ENCODE measurements at regions not wholly inside any gene's neighbourhood (a gene's known extent, or its start where the extent isn't known, plus 50 kb on each side); places are given as distances from the start of the nearest gene placed in this dataset.

DNA sequence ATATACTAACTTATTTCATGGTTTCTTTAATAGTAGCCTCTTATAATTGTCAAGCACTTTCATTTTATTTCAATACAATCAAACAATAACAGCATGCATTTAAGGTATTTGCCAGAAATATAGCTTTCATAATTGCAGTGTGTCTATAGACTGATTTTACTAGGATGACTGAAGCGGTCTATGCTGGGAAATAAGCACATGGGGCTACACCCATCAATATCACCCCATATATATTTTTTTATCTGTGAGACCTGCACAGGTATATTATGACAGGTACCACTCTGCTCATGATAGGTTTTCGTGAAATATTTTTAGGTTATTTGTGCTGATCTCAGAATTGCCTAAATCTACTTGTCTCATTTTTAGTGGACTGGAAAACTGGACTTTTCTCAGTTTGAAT, 229.1 kb upstream of the PITX2 start:
- Mint-ChIP-seq H3K36me3 (ENCODE audit: low read depth) (no peaks in the 10 kb centered on the region), H3K4me3 (no peak overlapping the region), H3K27me3 (ENCODE audit: insufficient read depth) (peaks cover 12% of the 10 kb centered on the region), H3K9me3 (no peaks in the 10 kb centered on the region), H3K27ac (no peak overlapping the region), H3K4me1 (no peaks in the 10 kb centered on the region)
- H3K36me3 ChIP-seq (ENCODE audit: control insufficient read depth, insufficient read depth, low read length) = no peaks in the 10 kb centered on the region
- no peak overlapping the region for H3K27ac ChIP-seq (ENCODE audit: low read depth, low read length)
- WGBS, 2 experiments (ENCODE audit: insufficient coverage in 1 of 2, insufficient read length in 1 of 2) = 100% methylated on average over 1 to 2 of the region's 2 CpGs
- no peaks in the 10 kb centered on the region for H3K27me3 ChIP-seq (ENCODE audit: control insufficient read depth, insufficient read depth, low read length, poor library complexity, severe bottlenecking)
- no peak for DNase-seq
- H3K4me1 ChIP-seq (ENCODE audit: control insufficient read depth, insufficient read depth, low read length) = no peaks in the 10 kb centered on the region
- H3K9me3 ChIP-seq (ENCODE audit: control insufficient read depth, low read length) = no peaks in the 10 kb centered on the region
- TF ChIP-seq, protein P1, sequence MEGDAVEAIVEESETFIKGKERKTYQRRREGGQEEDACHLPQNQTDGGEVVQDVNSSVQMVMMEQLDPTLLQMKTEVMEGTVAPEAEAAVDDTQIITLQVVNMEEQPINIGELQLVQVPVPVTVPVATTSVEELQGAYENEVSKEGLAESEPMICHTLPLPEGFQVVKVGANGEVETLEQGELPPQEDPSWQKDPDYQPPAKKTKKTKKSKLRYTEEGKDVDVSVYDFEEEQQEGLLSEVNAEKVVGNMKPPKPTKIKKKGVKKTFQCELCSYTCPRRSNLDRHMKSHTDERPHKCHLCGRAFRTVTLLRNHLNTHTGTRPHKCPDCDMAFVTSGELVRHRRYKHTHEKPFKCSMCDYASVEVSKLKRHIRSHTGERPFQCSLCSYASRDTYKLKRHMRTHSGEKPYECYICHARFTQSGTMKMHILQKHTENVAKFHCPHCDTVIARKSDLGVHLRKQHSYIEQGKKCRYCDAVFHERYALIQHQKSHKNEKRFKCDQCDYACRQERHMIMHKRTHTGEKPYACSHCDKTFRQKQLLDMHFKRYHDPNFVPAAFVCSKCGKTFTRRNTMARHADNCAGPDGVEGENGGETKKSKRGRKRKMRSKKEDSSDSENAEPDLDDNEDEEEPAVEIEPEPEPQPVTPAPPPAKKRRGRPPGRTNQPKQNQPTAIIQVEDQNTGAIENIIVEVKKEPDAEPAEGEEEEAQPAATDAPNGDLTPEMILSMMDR (conservative IDR thresholded peaks at IDR 0.05) = no peak
- no peak overlapping the region for H3K9ac ChIP-seq (ENCODE audit: extremely low read depth, low read length, poor library complexity, severe bottlenecking)
- H3K4me3 ChIP-seq (ENCODE audit: low read length) = no peak overlapping the region

DNA sequence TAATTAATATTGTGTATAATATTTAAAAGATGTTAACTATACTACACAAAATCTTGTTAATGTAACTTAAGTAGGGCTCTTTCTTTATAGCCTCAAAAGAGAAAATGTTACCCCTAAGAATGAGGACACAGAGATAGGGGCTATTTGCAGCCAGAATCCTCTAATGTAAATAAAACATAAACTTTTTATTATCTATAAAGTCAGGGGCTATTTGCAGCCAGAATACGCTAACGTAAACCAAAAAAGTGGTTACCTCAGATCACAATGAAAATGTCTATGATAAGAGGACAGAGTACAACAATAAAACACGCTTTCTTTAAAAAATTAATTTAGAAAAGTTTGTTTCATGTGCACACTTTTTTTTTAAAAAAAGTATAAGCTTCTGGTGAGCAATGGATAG, 229.9 kb upstream of the PITX2 start:
- no peaks in the 10 kb centered on the region for H3K9me3 ChIP-seq (ENCODE audit: control insufficient read depth, low read length)
- Mint-ChIP-seq H3K4me1 (no peaks in the 10 kb centered on the region), H3K27ac (no peak overlapping the region), H3K4me3 (no peak overlapping the region), H3K27me3 (ENCODE audit: insufficient read depth) (peaks cover 12% of the 10 kb centered on the region), H3K36me3 (ENCODE audit: low read depth) (no peaks in the 10 kb centered on the region), H3K9me3 (no peaks in the 10 kb centered on the region)
- no peak overlapping the region for H3K27ac ChIP-seq (ENCODE audit: low read depth, low read length)
- no peak overlapping the region for H3K4me3 ChIP-seq (ENCODE audit: low read length)
- DNase-seq = no peak
- TF ChIP-seq, protein P1 (conservative IDR thresholded peaks at IDR 0.05) = no peak
- no peak overlapping the region for H3K9ac ChIP-seq (ENCODE audit: extremely low read depth, low read length, poor library complexity, severe bottlenecking)
- no peaks in the 10 kb centered on the region for H3K36me3 ChIP-seq (ENCODE audit: control insufficient read depth, insufficient read depth, low read length)
- WGBS, 2 experiments (ENCODE audit: insufficient coverage in 1 of 2, insufficient read length in 1 of 2) = 100% methylated on average over 1 to 3 of the region's 3 CpGs
- no peaks in the 10 kb centered on the region for H3K27me3 ChIP-seq (ENCODE audit: control insufficient read depth, insufficient read depth, low read length, poor library complexity, severe bottlenecking)
- H3K4me1 ChIP-seq (ENCODE audit: control insufficient read depth, insufficient read depth, low read length) = no peaks in the 10 kb centered on the region

DNA sequence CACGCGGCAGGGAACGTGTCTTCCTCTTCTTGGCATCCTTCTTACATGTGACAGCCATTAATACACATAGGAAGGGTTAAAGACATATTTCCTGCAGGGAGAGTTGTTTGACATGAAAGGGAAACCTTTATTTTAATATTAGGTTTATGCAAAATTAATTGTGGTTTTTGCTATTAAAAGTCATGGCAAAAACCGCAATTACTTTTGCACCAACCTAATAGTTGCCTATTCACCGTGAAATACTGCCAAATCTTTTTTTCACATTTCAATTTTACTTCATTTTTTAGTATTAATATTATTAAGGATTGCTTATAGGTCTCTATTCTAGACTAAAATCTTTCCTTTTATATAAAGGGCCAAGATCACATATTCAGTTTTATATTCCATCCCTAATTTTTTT, 230.4 kb upstream of the PITX2 start:
- Histone ChIP-seq H3K36me3 (ENCODE audit: control insufficient read depth, insufficient read depth, low read length) (no peaks in the 10 kb centered on the region), H3K4me1 (ENCODE audit: control insufficient read depth, insufficient read depth, low read length) (no peaks in the 10 kb centered on the region), H3K9me3 (ENCODE audit: control insufficient read depth, low read length) (no peaks in the 10 kb centered on the region), H3K27ac (ENCODE audit: low read depth, low read length) (no peak overlapping the region), H3K9ac (ENCODE audit: extremely low read depth, low read length, poor library complexity, severe bottlenecking) (no peak overlapping the region), H3K4me3 (ENCODE audit: low read length) (no peak overlapping the region), H3K27me3 (ENCODE audit: control insufficient read depth, insufficient read depth, low read length, poor library complexity, severe bottlenecking) (no peaks in the 10 kb centered on the region)
- no peak for DNase-seq
- WGBS, 2 experiments (ENCODE audit: insufficient coverage in 1 of 2, insufficient read length in 1 of 2) = 100% methylated on average over 4 of the region's 5 CpGs; no CpG with 5 or more reads in 1 of the 2 experiments
- TF ChIP-seq, protein P1 (conservative IDR thresholded peaks at IDR 0.05) = no peak
- peaks cover 12% of the 10 kb centered on the region for H3K27me3 Mint-ChIP-seq (ENCODE audit: insufficient read depth)
- H3K9me3 Mint-ChIP-seq = no peaks in the 10 kb centered on the region
- no peaks in the 10 kb centered on the region for H3K36me3 Mint-ChIP-seq (ENCODE audit: low read depth)
- no peak overlapping the region for H3K27ac Mint-ChIP-seq
- no peaks in the 10 kb centered on the region for H3K4me1 Mint-ChIP-seq
- no peak overlapping the region for H3K4me3 Mint-ChIP-seq
